SK-N-SH (cell line): ENCODE measurements at regions not wholly inside any gene's neighbourhood (a gene's known extent, or its start where the extent isn't known, plus 50 kb on each side); places are given as distances from the start of the nearest gene placed in this dataset.

Source experiments
- CTCF ChIA-PET: fragments of 300-600, 350-600 bp; formaldehyde crosslinking; extraction: SDS; loops from one replicate; lab custom pipeline; 2021; lab: Yijun Ruan, JAX
- POLR2A ChIA-PET: fragments of 350-600 bp; sonication (Branson Sonifier 250); formaldehyde crosslinking; extraction: SDS; loops from one replicate; lab custom pipeline; 2020; ENCODE audit warnings: antibody characterized with exemption, inconsistent platforms; lab: Yijun Ruan, JAX
- DNase-seq: peaks from one replicate; pipeline ENCODE4 v3.0.0; 2012
- H2AFZ ChIP-seq: fragments of 200-600 bp; sonication (generic); 2 replicates; pipeline ENCODE4 v1.8.1; 2016; ENCODE audit warnings: antibody characterized with exemption, mild to moderate bottlenecking, low read depth
- H3F3A ChIP-seq: fragments of 200-600 bp; sonication (generic); replicated peaks from 2 replicates; pipeline ENCODE3; 2016; ENCODE audit warnings: antibody characterized with exemption, mild to moderate bottlenecking; ENCODE audit not compliant: insufficient read depth
- H3K27ac ChIP-seq, 2 experiments: fragments of 200-500 bp in 1 of 2; fragments of 200-600 bp in 1 of 2; sonication (Bioruptor generic) in 1 of 2; sonication (generic), shearing (Covaris generic) in 1 of 2; 2 replicates each; pipeline versions ENCODE4 v1.5.1 to v1.6.1; 2014 to 2016; ENCODE audit warnings: low read depth in 2 of 2, inconsistent platforms in 1 of 2, low read length in 1 of 2, mild to moderate bottlenecking in 1 of 2, mixed read lengths in 1 of 2
- H3K27me3 ChIP-seq: fragments of 200-600 bp; sonication (generic), shearing (Covaris generic); 2 replicates; pipeline ENCODE4 v1.6.1; 2016; ENCODE audit warnings: mixed run types; ENCODE audit not compliant: insufficient read depth
- H3K36me3 ChIP-seq, 2 experiments: fragments of 200-500 bp in 1 of 2; fragments of 200-600 bp in 1 of 2; sonication (Bioruptor generic) in 1 of 2; sonication (generic) in 1 of 2; replicated peaks in 1 of 2; 2 replicates each; pipeline versions ENCODE3 to v1.5.1; 2014 to 2016; ENCODE audit warnings: low read length in 1 of 2, mild to moderate bottlenecking in 1 of 2; ENCODE audit not compliant: insufficient read depth in 2 of 2, control insufficient read depth in 1 of 2
- H3K4me1 ChIP-seq, 2 experiments: fragments of 200-500 bp in 1 of 2; fragments of 200-600 bp in 1 of 2; sonication (Bioruptor generic) in 1 of 2; sonication (generic), shearing (Covaris generic) in 1 of 2; 2 replicates each; pipeline versions ENCODE4 v1.5.1 to v1.6.1; 2014 to 2016; ENCODE audit warnings: low read depth in 1 of 2, low read length in 1 of 2, mixed run types in 1 of 2; ENCODE audit not compliant: insufficient read depth in 2 of 2, control insufficient read depth in 1 of 2
- H3K4me2 ChIP-seq: fragments of 200-600 bp; sonication (generic), shearing (Covaris generic); 2 replicates; pipeline ENCODE4 v1.6.1; 2017; ENCODE audit warnings: mixed run types
- H3K4me3 ChIP-seq, 2 experiments: fragments of 200-500 bp in 1 of 2; fragments of 200-600 bp in 1 of 2; sonication (Bioruptor generic) in 1 of 2; sonication (generic), shearing (Covaris generic) in 1 of 2; 2 replicates each; pipeline versions ENCODE4 v1.5.1 to v1.8.1; 2014 to 2016; ENCODE audit warnings: low read depth in 2 of 2, inconsistent platforms in 1 of 2, low read length in 1 of 2, mild to moderate bottlenecking in 1 of 2, mixed read lengths in 1 of 2, moderate library complexity in 1 of 2
- H3K79me2 ChIP-seq: fragments of 200-600 bp; sonication (generic); 2 replicates; pipeline ENCODE4 v1.8.1; 2017; ENCODE audit warnings: mild to moderate bottlenecking; ENCODE audit not compliant: insufficient read depth
- H3K9ac ChIP-seq: fragments of 200-600 bp; sonication (generic); 2 replicates; pipeline ENCODE4 v1.6.1; 2017; ENCODE audit warnings: mixed run types
- H3K9me2 ChIP-seq: fragments of 200-600 bp; sonication (generic); 2 replicates; pipeline ENCODE4 v1.6.1; 2017; ENCODE audit warnings: mixed run types
- H3K9me3 ChIP-seq: fragments of 200-600 bp; sonication (generic); 2 replicates; pipeline ENCODE4 v1.6.1; 2017; ENCODE audit warnings: mixed run types, mild to moderate bottlenecking, moderate library complexity
- H4K20me1 ChIP-seq: fragments of 200-600 bp; sonication (generic); 2 replicates; pipeline ENCODE4 v1.6.1; 2017; ENCODE audit warnings: mild to moderate bottlenecking, mixed run types; ENCODE audit not compliant: insufficient read depth
- CHD2 ChIP-seq: fragments of 150-350 bp; IDR thresholded peaks from 2 replicates; pipeline ENCODE4 v1.6.1; 2018; ENCODE audit warnings: low read length; ENCODE audit not compliant: partially characterized antibody
- ELF1 ChIP-seq: IDR thresholded peaks from 2 replicates; pipeline ENCODE4 v1.4.0; 2012
- EP300 ChIP-seq, 2 experiments: IDR thresholded peaks; 2 replicates each; pipeline versions ENCODE4 v1.4.0 to v1.6.1; 2012; ENCODE audit warnings: borderline replicate concordance in 1 of 2, low read depth in 1 of 2, low read length in 1 of 2
- EZH2phosphoT487 ChIP-seq: fragments of 200-600 bp; sonication (generic); IDR thresholded peaks from 2 replicates; pipeline ENCODE4 v1.6.1; 2017; ENCODE audit warnings: low read depth, mixed run types, mild to moderate bottlenecking, antibody characterized with exemption, moderate library complexity, borderline replicate concordance
- FOXJ3 ChIP-seq: sonication (generic); formaldehyde crosslinking; IDR thresholded peaks from 2 replicates; pipeline ENCODE4 v1.5.1; 2020; ENCODE audit warnings: mild to moderate bottlenecking, missing genetic modification reagents
- FOXM1 ChIP-seq: IDR thresholded peaks from 2 replicates; pipeline ENCODE4 v1.4.0; 2012; ENCODE audit warnings: low read depth, mild to moderate bottlenecking
- GABPA ChIP-seq: IDR thresholded peaks from 2 replicates; pipeline ENCODE4 v1.4.0; 2012; ENCODE audit warnings: low read depth, mild to moderate bottlenecking
- IRF3 ChIP-seq: fragments of 150-350 bp; IDR thresholded peaks from 2 replicates; pipeline ENCODE4 v1.6.1; 2016; ENCODE audit warnings: mild to moderate bottlenecking, low read depth, low read length
- JUND ChIP-seq: IDR thresholded peaks from 2 replicates; pipeline ENCODE4 v1.4.0; 2012
- MXI1 ChIP-seq: IDR thresholded peaks from 2 replicates; pipeline ENCODE4 v1.6.1; 2012; ENCODE audit warnings: mild to moderate bottlenecking, low read depth, low read length, improper control_type of control experiment
- RFX5 ChIP-seq: IDR thresholded peaks from 2 replicates; pipeline ENCODE4 v1.6.1; 2012; ENCODE audit warnings: mild to moderate bottlenecking, improper control_type of control experiment, low read length
- RXRA ChIP-seq: IDR thresholded peaks from 2 replicates; pipeline ENCODE4 v1.4.0; 2012; ENCODE audit warnings: low read depth, mild to moderate bottlenecking, borderline replicate concordance
- SIN3A ChIP-seq: IDR thresholded peaks from 2 replicates; pipeline ENCODE4 v1.6.1; 2012; ENCODE audit warnings: low read depth, mild to moderate bottlenecking, low read length, moderate library complexity, borderline replicate concordance
- TEAD4 ChIP-seq: IDR thresholded peaks from 2 replicates; pipeline ENCODE4 v1.4.0; 2012; ENCODE audit warnings: mild to moderate bottlenecking, borderline replicate concordance; ENCODE audit not compliant: insufficient read depth
- USF2 ChIP-seq: fragments of 150-350 bp; IDR thresholded peaks from 2 replicates; pipeline ENCODE4 v1.6.1; 2017; ENCODE audit warnings: antibody characterized with exemption, low read length, low read depth, borderline replicate concordance
- YY1 ChIP-seq: IDR thresholded peaks from 2 replicates; pipeline ENCODE4 v1.4.0; 2012; ENCODE audit warnings: low read depth, mild to moderate bottlenecking
- ZBTB33 ChIP-seq: IDR thresholded peaks from 2 replicates; pipeline ENCODE4 v1.4.0; 2012; ENCODE audit warnings: low read depth, borderline replicate concordance
- WGBS: methylation state at CpG from one replicate; pipeline ENCODE4 v1.1.6; 2017; ENCODE audit warnings: low lambda C conversion rate; 5-methylcytosine and 5-hydroxymethylcytosine counted together
- TF ChIP-seq, protein P1 (sequence below): IDR thresholded peaks from 2 replicates; pipeline ENCODE4; 2012
- TF ChIP-seq, protein P2 (sequence below): IDR thresholded peaks from 2 replicates; pipeline ENCODE4 v1.6.1; 2012; ENCODE audit warnings: mild to moderate bottlenecking, low read depth, low read length, moderate library complexity

- WGBS: 93% methylated on average over 2 of the region's 2 CpGs
Measured at GRCh38 chr20:19830211-19830785, 72.2 kb downstream of the RIN2 start.

More at GRCh38 chr20:19830211-19830785, 72.2 kb downstream of the RIN2 start:
- POLR2A ChIA-PET: no interaction called here
- H3K9me2 ChIP-seq: no peaks in the 10 kb centered on the region
- no peak overlapping the region for H2AFZ ChIP-seq
- no peaks in the 10 kb centered on the region for H3K9me3 ChIP-seq
- H3K4me3 ChIP-seq: no peak overlapping the region
- H3K79me2 ChIP-seq: no peaks in the 10 kb centered on the region
- H3K27me3 ChIP-seq: no peaks in the 10 kb centered on the region
- CTCF ChIA-PET: no interaction called here
- no peak overlapping the region for H3K4me2 ChIP-seq
- TF ChIP-seq, protein P1, sequence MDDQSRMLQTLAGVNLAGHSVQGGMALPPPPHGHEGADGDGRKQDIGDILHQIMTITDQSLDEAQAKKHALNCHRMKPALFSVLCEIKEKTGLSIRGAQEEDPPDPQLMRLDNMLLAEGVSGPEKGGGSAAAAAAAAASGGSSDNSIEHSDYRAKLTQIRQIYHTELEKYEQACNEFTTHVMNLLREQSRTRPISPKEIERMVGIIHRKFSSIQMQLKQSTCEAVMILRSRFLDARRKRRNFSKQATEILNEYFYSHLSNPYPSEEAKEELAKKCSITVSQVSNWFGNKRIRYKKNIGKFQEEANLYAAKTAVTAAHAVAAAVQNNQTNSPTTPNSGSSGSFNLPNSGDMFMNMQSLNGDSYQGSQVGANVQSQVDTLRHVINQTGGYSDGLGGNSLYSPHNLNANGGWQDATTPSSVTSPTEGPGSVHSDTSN: no peak
- TF ChIP-seq IRF3 (no peak), FOXM1 (no peak), ZBTB33 (no peak), TEAD4 (no peak), FOXJ3 (no peak), EZH2phosphoT487 (no peak), YY1 (no peak), RFX5 (no peak), SIN3A (no peak), RXRA (no peak), CHD2 (no peak), GABPA (no peak), USF2 (no peak), ELF1 (no peak), JUND (no peak), MXI1 (no peak), EP300 (IDR thresholded peaks at IDR 0.05; ENCODE audit: borderline replicate concordance in 1 of 2, low read depth in 1 of 2, low read length in 1 of 2) (no peak)
- TF ChIP-seq, protein P2, sequence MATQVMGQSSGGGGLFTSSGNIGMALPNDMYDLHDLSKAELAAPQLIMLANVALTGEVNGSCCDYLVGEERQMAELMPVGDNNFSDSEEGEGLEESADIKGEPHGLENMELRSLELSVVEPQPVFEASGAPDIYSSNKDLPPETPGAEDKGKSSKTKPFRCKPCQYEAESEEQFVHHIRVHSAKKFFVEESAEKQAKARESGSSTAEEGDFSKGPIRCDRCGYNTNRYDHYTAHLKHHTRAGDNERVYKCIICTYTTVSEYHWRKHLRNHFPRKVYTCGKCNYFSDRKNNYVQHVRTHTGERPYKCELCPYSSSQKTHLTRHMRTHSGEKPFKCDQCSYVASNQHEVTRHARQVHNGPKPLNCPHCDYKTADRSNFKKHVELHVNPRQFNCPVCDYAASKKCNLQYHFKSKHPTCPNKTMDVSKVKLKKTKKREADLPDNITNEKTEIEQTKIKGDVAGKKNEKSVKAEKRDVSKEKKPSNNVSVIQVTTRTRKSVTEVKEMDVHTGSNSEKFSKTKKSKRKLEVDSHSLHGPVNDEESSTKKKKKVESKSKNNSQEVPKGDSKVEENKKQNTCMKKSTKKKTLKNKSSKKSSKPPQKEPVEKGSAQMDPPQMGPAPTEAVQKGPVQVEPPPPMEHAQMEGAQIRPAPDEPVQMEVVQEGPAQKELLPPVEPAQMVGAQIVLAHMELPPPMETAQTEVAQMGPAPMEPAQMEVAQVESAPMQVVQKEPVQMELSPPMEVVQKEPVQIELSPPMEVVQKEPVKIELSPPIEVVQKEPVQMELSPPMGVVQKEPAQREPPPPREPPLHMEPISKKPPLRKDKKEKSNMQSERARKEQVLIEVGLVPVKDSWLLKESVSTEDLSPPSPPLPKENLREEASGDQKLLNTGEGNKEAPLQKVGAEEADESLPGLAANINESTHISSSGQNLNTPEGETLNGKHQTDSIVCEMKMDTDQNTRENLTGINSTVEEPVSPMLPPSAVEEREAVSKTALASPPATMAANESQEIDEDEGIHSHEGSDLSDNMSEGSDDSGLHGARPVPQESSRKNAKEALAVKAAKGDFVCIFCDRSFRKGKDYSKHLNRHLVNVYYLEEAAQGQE: no peak
- peaks cover 6 to 14% of the 10 kb centered on the region in 2 experiments; a peak in 3 of 4 replicates for H3K4me1 ChIP-seq
- no peaks in the 10 kb centered on the region for H3K36me3 ChIP-seq
- no peaks in the 10 kb centered on the region for H3F3A ChIP-seq
- H3K27ac ChIP-seq: no peak overlapping the region
- H3K9ac ChIP-seq: no peak overlapping the region
- no peak for DNase-seq
- no peaks in the 10 kb centered on the region for H4K20me1 ChIP-seq
